DOHH2 (cell line): ENCODE measurements at regions not wholly inside any gene's neighbourhood (a gene's known extent, or its start where the extent isn't known, plus 50 kb on each side); places are given as distances from the start of the nearest gene placed in this dataset.

Experiments used
- EZH2phosphoT487 ChIP-seq: fragments of 200-600 bp; sonication (generic); IDR thresholded peaks from 2 replicates; pipeline ENCODE4 v1.6.1; 2017; ENCODE audit warnings: borderline replicate concordance, mild to moderate bottlenecking, antibody characterized with exemption, low read length, moderate library complexity, mixed read lengths
- TF ChIP-seq, protein P1 (sequence below): fragments of 200-600 bp; sonication (generic); IDR thresholded peaks from one replicate; pipeline ENCODE4 v1.5.1; 2014; ENCODE audit warnings: antibody characterized with exemption, mild to moderate bottlenecking, low read depth, low read length; ENCODE audit not compliant: poor library complexity, severe bottlenecking

DNA sequence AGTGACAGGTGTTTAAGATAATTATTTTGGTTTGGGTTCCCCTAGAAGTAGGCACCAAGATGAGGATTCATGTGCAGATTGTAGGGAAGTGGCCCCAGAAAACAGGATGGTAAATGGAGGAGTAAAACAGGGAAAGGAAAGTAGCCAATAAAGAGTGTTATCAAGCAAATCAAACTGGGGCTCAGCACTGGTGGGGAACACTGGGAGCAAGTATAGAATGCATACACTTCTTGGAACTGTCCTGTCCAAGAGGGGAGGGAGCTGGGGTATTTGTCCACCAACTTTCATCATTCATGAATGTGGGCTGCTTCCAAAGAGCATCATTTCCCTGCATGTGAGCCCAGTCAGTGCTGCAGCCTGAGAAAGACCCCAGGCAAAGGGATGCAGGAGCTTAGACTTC, 215.7 kb upstream of the IRX5 start:
- TF ChIP-seq, protein P1, sequence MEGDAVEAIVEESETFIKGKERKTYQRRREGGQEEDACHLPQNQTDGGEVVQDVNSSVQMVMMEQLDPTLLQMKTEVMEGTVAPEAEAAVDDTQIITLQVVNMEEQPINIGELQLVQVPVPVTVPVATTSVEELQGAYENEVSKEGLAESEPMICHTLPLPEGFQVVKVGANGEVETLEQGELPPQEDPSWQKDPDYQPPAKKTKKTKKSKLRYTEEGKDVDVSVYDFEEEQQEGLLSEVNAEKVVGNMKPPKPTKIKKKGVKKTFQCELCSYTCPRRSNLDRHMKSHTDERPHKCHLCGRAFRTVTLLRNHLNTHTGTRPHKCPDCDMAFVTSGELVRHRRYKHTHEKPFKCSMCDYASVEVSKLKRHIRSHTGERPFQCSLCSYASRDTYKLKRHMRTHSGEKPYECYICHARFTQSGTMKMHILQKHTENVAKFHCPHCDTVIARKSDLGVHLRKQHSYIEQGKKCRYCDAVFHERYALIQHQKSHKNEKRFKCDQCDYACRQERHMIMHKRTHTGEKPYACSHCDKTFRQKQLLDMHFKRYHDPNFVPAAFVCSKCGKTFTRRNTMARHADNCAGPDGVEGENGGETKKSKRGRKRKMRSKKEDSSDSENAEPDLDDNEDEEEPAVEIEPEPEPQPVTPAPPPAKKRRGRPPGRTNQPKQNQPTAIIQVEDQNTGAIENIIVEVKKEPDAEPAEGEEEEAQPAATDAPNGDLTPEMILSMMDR = no peak
- no peak for TF ChIP-seq EZH2phosphoT487
